Fibroblast of skin of right quadriceps (primary cell): ENCODE measurements at regions not wholly inside any gene's neighbourhood (a gene's known extent, or its start where the extent isn't known, plus 50 kb on each side); places are given as distances from the start of the nearest gene placed in this dataset.
A peak's percentile ranks its signal among the peaks of the same experiment; 100 is the strongest.

Source experiments
- DNase-seq: peaks from one replicate; pipeline ENCODE4 v3.0.0-alpha.2; 2013

- no peak for DNase-seq
Observed at GRCh38 chr6:4585682-4586468, 190.3 kb upstream of the CDYL start.

- DNase-seq = no peak
Observed at GRCh38 chr6:4584801-4585200, 191.4 kb upstream of the CDYL start.

- peak; percentile 67 for DNase-seq
Observed at GRCh38 chr6:4582506-4583417, 193.4 kb upstream of the CDYL start.

- peak; percentile 90 for DNase-seq
Observed at GRCh38 chr6:4581468-4582385, 194.5 kb upstream of the CDYL start.

- DNase-seq = no peak
Observed at GRCh38 chr6:4580361-4580760, 195.8 kb upstream of the CDYL start.

DNA sequence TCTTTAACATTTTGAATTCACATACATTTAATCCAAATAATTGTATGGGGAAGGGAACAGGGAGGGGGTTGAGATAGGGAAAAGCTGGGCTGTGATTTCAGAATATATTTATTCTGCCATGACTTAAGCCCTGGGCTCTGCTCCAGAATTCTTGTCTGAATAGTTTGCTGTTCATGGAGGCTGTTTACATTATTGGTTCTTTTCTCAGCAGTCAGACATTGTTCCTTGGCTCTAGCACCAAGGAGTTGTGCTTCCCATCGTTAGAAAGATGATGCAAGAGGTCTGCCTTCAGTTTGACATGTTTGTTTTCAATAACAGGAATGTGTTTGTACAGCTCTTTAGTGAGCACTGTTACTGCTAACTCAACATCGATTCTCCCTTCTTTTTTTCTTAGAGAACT, 198.8 kb upstream of the CDYL start:
- DNase-seq = peak; percentile 89

DNA sequence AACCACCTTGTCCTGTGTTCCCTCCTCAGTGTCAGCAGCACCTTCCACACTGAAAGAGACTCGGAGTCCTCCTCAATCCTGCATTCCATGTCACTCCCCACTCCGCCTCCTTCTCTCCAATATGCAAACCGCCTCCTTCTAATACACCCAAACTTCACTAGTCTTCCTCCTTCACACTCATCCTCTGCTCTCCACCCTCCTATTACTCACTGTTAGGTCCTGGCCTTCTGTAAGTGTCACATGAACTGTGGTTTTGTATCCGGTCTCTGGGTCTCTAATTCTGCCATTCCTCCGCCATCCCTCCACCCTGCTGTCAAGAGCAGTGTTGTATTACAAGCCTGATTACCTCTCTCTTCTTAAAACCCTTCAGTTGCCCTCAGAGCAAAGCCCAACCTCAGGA, 200.5 kb upstream of the CDYL start:
- no peak for DNase-seq

- DNase-seq = peak; percentile 76
Observed at GRCh38 chr6:4574007-4574406, 202.2 kb upstream of the CDYL start.

GRCh38 chr6:4571011-4571410, 205.2 kb upstream of the CDYL start:
- no peak for DNase-seq

- DNase-seq = no peak
Observed at GRCh38 chr6:4568138-4568537, 208.1 kb upstream of the CDYL start.

- peak; percentile 58 for DNase-seq
Observed at GRCh38 chr6:4567141-4567540, 209.1 kb upstream of the CDYL start.

DNA sequence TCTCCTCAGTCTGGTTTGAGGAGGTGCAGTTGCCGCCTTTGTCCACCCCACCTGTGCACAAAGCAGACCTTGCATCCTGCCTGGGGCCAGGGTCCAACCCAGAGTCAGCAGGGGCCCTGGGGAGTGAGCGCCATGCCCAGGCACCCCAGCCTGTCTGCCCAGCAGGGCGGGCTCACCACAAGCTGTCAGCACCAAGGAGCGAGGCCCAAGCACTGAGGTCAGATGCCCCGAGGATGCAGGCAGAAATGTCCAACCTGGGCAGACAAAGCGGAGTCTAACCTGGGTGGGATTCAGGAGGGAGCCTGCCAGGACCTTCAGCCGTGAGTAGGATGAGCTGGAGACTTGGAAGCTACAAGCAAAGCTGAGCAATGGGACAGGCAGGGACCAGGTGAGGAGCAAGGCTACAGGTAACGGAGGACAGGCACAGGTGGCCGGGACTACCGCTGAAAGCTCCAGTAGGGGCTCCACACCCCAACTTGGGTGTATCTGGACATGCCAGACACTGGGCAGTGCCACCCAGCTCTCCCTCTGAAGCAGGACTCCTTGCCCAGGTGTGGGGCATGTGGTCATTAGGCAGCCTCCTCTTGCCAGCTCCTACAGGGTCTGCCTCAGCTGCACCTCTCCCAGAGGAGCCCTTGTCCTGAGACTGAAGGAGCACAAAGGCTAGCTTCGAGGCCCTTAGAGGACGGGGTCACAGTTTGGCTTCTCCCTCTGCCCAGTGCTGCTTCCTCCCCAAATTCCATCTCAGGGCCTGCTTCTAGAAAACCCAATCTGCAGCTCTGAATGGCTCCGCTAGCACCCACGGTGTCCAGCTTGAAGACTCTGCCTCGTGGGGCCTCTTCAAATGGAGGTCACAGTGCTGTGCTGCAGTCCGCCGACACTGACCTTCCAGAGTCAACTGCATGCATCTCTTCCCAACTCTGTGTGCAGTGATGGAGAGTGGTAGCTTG, 210.6 kb upstream of the CDYL start:
- DNase-seq = no peak

GRCh38 chr6:4564801-4565271, 211.4 kb upstream of the CDYL start:
- no peak for DNase-seq

DNA sequence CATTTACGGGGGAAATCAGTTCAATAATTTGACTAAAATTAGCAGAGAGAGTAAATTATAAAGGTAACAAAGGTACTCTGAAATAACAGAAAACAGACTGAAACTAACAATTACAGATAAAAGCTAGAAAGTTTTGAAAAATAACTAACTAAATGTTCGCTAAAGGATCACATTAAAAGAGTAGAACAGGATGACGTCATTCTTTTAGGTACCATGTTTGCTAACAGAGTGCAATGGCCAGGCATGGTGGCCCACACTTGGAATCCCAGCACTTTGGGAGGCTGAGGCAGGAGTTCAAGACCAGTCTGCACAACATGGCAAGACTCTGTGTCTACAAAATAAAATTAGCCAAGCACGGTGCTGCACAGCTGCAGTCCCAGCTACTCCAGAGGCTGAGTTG, 212.3 kb upstream of the CDYL start:
- no peak for DNase-seq

GRCh38 chr6:4563156-4563555, 213.0 kb upstream of the CDYL start:
- no peak for DNase-seq

GRCh38 chr6:4561773-4562400, 214.3 kb upstream of the CDYL start:
- no peak for DNase-seq

GRCh38 chr6:4561078-4561435, 215.1 kb upstream of the CDYL start:
- no peak for DNase-seq

GRCh38 chr6:4560221-4561077, 215.8 kb upstream of the CDYL start:
- no peak for DNase-seq

GRCh38 chr6:4559281-4559875, 216.8 kb upstream of the CDYL start:
- no peak for DNase-seq

GRCh38 chr6:4554645-4555044, 221.6 kb upstream of the CDYL start:
- no peak for DNase-seq
